GM12878 (cell line): ENCODE measurements at regions not wholly inside any gene's neighbourhood (a gene's known extent, or its start where the extent isn't known, plus 50 kb on each side); places are given as distances from the start of the nearest gene placed in this dataset.

Experiments used
- ATAC-seq: fragments of 200-7000 bp; cut with Tn5 transposase; 3 replicates; pipeline ENCODE4 v1.9.1; 2020; ENCODE audit warnings: mild to moderate bottlenecking, moderate library complexity
- BruUV-seq: library from RNA; stranded (reverse); fragments of 400-500 nt; replicated peaks from 2 replicates; lab custom pipeline; 2021; lab: Mats Ljungman, UMichigan
- CTCF ChIA-PET: fragments of 300-600 bp; sonication (Branson Sonifier 250); formaldehyde crosslinking; extraction: SDS; loops from one replicate; lab custom pipeline; 2021; ENCODE audit warnings: inconsistent platforms; lab: Yijun Ruan, JAX
- POLR2A ChIA-PET: fragments of 350-600 bp; formaldehyde crosslinking; extraction: SDS; loops from one replicate; lab custom pipeline; 2021; ENCODE audit warnings: inconsistent platforms; lab: Charles Lee
- RAD21 ChIA-PET: fragments of 300-600 bp; sonication (Branson Sonifier 250); formaldehyde crosslinking; loops from one replicate; lab custom pipeline; 2023; ENCODE audit warnings: antibody characterized with exemption; ENCODE audit not compliant: unreplicated experiment; lab: Charles Lee
- SMC1A ChIA-PET: fragments of 300-600 bp; sonication (Branson Sonifier 250); formaldehyde crosslinking; loops from one replicate; lab custom pipeline; 2023; ENCODE audit not compliant: unreplicated experiment, uncharacterized antibody; lab: Charles Lee
- DNase-seq: peaks from one replicate; pipeline ENCODE4 v3.0.0-alpha.2; 2011; ENCODE audit warnings: low read depth, low spot score
- FAIRE-seq: peaks from 3 replicates; lab custom pipeline; 2011; peaks lifted over from hg19 to GRCh38; lab: Jason Lieb, UNC
- H2AFZ ChIP-seq: 2 replicates; pipeline ENCODE4 v1.6.0; 2011; ENCODE audit warnings: low read depth, low read length, control low read depth; ENCODE audit not compliant: control insufficient read depth
- H3K27ac ChIP-seq: 2 replicates; pipeline ENCODE4 v1.5.1; 2011; ENCODE audit warnings: control low read depth; ENCODE audit not compliant: control insufficient read depth, insufficient read depth
- H3K27me3 ChIP-seq, 2 experiments: replicated peaks in 1 of 2; 2 replicates each; pipeline versions ENCODE4 v1.6.0 to v1.6.1; 2011; ENCODE audit warnings: low read length in 1 of 2; ENCODE audit not compliant: control insufficient read depth in 2 of 2, insufficient read depth in 2 of 2
- H3K36me3 ChIP-seq, 2 experiments: 2 replicates each; pipeline ENCODE4 v1.5.1; 2011; ENCODE audit warnings: low read length in 1 of 2; ENCODE audit not compliant: control insufficient read depth in 2 of 2, insufficient read depth in 2 of 2
- H3K4me1 ChIP-seq: 2 replicates; pipeline ENCODE4 v1.6.1; 2011; ENCODE audit warnings: mild to moderate bottlenecking, low read length, moderate library complexity, mixed read lengths; ENCODE audit not compliant: control insufficient read depth, insufficient read depth
- H3K4me2 ChIP-seq: 2 replicates; pipeline ENCODE4 v1.6.0; 2011; ENCODE audit warnings: control low read depth; ENCODE audit not compliant: control insufficient read depth, insufficient read depth
- H3K4me3 ChIP-seq: fragments of 200-600 bp; sonication (generic); 2 replicates; pipeline ENCODE4 v1.5.1; 2016
- H3K79me2 ChIP-seq: 2 replicates; pipeline ENCODE4 v1.6.0; 2011; ENCODE audit warnings: low read length; ENCODE audit not compliant: control insufficient read depth, insufficient read depth
- H3K9ac ChIP-seq: 2 replicates; pipeline ENCODE4 v1.8.0; 2011; ENCODE audit warnings: low read length, control low read depth, mixed read lengths; ENCODE audit not compliant: control insufficient read depth, insufficient read depth
- H3K9me3 ChIP-seq: replicated peaks from 3 replicates; pipeline ENCODE4 v1.5.1; 2011; ENCODE audit warnings: mild to moderate bottlenecking, low read length; ENCODE audit not compliant: control insufficient read depth, insufficient read depth
- H4K20me1 ChIP-seq: 2 replicates; pipeline ENCODE4 v1.6.0; 2011; ENCODE audit not compliant: control insufficient read depth, insufficient read depth
- EED ChIP-seq: sonication (generic); IDR thresholded peaks from 2 replicates; pipeline ENCODE4 v1.6.1; 2016; ENCODE audit warnings: antibody characterized with exemption, low read depth
- KAT2A ChIP-seq: conservative IDR thresholded peaks from 2 replicates; pipeline ENCODE4 v1.6.1; 2011; ENCODE audit warnings: low read depth, low read length; ENCODE audit not compliant: control insufficient read depth
- PAX5 ChIP-seq: IDR thresholded peaks from 2 replicates; pipeline ENCODE4 v1.6.1; 2011; ENCODE audit warnings: low read depth, low read length, borderline replicate concordance
- RBBP5 ChIP-seq: fragments of 200-600 bp; sonication (generic); conservative IDR thresholded peaks from 2 replicates; pipeline ENCODE4 v1.6.1; 2016
- SIX5 ChIP-seq: IDR thresholded peaks from 2 replicates; pipeline ENCODE4 v1.6.1; 2011; ENCODE audit warnings: mild to moderate bottlenecking, low read depth, low read length, moderate library complexity; ENCODE audit not compliant: severe bottlenecking
- STAT3 ChIP-seq: IDR thresholded peaks from 2 replicates; pipeline ENCODE4 v1.6.1; 2011; ENCODE audit warnings: low read depth, low read length, improper control_type of control experiment
- TAF1 ChIP-seq: IDR thresholded peaks from 2 replicates; pipeline ENCODE4 v1.6.1; 2011; ENCODE audit warnings: mild to moderate bottlenecking, low read depth, low read length, borderline replicate concordance
- ZSCAN29 ChIP-seq: fragments of 450-650 bp; IDR thresholded peaks from 2 replicates; pipeline ENCODE4 v1.6.1; 2017; ENCODE audit warnings: mild to moderate bottlenecking, moderate library complexity
- WGBS: methylation state at CpG from one replicate; pipeline ENCODE4 v1.1.6; 2016; ENCODE audit warnings: low lambda C conversion rate; ENCODE audit not compliant: insufficient replicate concordance, insufficient coverage; ENCODE audit errors: missing lambda C conversion rate; 5-methylcytosine and 5-hydroxymethylcytosine counted together
- in situ Hi-C: fragments of 300-500 bp; cut with MboI; formaldehyde crosslinking; loops from 9 replicates; pipeline ENCODE4 v1.14.3; 2018; ENCODE audit warnings: mixed read lengths
- intact Hi-C: fragments of 100-400 bp; cut with micrococcal nuclease; formaldehyde crosslinking; loops from one replicate; pipeline ENCODE4 v1.14.2; 2022; ENCODE audit not compliant: unreplicated experiment
- TF ChIP-seq, protein P1 (sequence below): IDR thresholded peaks from 2 replicates; pipeline ENCODE4 v1.6.1; 2011; ENCODE audit warnings: low read depth, low read length, improper control_type of control experiment, borderline replicate concordance

DNA sequence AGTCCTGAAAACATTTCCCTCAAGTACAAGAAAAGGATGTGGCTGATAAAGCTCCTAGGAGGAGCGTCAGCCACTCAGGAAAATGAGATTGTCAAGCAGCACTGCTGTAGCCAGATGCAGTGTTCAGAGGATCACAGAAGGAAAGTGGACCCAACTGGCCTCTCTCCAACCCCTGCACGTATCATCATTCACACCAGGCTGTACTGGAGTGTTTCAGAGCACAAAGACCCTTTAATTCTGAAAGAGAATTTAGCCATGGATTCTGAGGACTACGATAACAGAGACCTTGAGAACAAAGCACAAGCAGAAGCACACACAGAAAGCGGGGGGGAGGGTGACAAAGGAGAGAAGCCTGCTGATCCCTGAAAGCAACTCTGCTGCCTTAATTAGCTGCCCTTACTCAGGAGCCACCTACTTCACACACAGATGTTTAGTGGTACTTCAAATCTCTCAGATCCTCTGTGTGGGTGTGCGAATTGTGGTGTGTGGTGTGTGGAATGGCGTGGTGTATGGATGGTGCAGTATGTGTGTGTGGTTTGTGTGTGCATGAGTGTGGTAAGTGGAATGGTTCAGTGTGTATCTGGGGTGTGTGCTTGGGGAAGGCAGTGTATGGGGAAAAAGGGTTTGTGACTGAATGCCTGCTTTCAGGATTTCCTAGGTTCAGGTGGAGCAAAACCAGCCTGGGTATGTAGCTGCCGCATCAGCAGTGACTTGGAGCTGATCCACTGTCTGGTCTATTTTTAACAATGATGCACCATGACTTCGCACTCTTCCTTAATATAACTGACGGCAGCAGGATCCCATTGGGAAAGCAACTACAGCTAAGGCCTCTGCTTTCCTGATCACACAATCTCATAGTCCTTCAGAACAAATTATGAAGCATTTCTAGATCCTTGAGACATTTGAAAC, 192.5 kb downstream of the RSL24D1 start:
- no peak for ATAC-seq
- Histone ChIP-seq H3K9ac (no peak overlapping the region), H2AFZ (no peak overlapping the region), H3K36me3 (no peaks in the 10 kb centered on the region), H3K27ac (no peak overlapping the region), H3K4me2 (no peak overlapping the region), H3K4me1 (no peaks in the 10 kb centered on the region), H3K9me3 (no peaks in the 10 kb centered on the region), H3K27me3 (no peaks in the 10 kb centered on the region), H3K79me2 (no peaks in the 10 kb centered on the region), H3K4me3 (no peak overlapping the region), H4K20me1 (no peaks in the 10 kb centered on the region)
- POLR2A ChIA-PET = no interaction called here
- intact Hi-C loops (no loop called here), in situ Hi-C loops (no loop called here)
- 31% methylated on average over 9 of the region's 9 CpGs for WGBS
- DNase-seq = no peak
- CTCF ChIA-PET = interaction anchor here (1.0 kb wide), 1 partner anchor 19 kb away, joined by 3 read pairs; no protein-coding TSS in a partner anchor
- RAD21 ChIA-PET = interaction anchor here (0.5 kb wide), 1 partner anchor 339 kb away, joined by 5 read pairs; no protein-coding TSS in a partner anchor
- no peak for FAIRE-seq
- SMC1A ChIA-PET = interaction anchor here (0.9 kb wide), 1 partner anchor 9 kb away, joined by 3 read pairs; no protein-coding TSS in a partner anchor
- no TSS peak for BruUV-seq
- TF ChIP-seq RBBP5 (no peak), ZSCAN29 (no peak), TAF1 (no peak), KAT2A (no peak), STAT3 (no peak), EED (no peak), SIX5 (no peak), PAX5 (no peak)
- TF ChIP-seq, protein P1, sequence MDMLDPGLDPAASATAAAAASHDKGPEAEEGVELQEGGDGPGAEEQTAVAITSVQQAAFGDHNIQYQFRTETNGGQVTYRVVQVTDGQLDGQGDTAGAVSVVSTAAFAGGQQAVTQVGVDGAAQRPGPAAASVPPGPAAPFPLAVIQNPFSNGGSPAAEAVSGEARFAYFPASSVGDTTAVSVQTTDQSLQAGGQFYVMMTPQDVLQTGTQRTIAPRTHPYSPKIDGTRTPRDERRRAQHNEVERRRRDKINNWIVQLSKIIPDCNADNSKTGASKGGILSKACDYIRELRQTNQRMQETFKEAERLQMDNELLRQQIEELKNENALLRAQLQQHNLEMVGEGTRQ = no peak
- TF ChIP-seq, all 136 proteins: peak for 0
